ENCODE measurements at regions not wholly inside any gene's neighbourhood (a gene's known extent, or its start where the extent isn't known, plus 50 kb on each side); places are given as distances from the start of the nearest gene placed in this dataset.

DNA sequence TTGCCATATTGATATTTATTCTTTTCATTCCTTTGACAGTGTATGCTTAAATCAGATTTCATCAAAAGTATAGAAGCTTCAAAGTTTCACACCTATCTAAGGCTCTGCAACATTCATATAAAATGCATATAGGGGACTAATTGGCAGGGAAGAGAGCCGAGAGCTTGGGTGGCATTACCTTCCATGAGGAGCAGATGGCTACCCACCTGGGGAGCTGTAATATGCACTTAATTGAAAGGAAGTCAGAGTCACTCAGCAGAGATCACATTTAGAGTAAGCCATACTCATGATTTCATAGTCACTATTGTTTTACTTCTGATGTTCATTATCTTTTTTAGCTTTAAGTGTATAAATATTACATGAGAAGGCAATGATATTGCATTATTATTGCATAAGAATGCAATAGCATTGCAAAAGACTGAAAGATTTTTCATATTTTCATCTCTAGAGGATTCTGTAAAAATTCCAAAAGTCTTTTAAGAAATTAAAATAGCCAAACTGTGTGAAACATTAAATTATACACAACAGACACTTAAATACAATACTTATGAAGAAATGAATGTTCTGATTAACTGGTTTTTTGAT is 1305.2 kb downstream of the EPHA7 start:
- no peak for ATAC-seq
- H3K27ac ChIP-seq (ENCODE audit: control insufficient read depth, insufficient read depth): no peak overlapping the region
- ChIA-PET POLR2A (no interaction called here), RAD21 (ENCODE audit: unreplicated experiment) (interaction anchor here (0.7 to 1.7 kb wide), 2 partner anchors 8 to 11 kb away, joined by 3 read pairs; no protein-coding TSS in a partner anchor), CTCF (interaction anchor here (1.1 kb wide), 1 partner anchor 15 kb away, joined by 3 read pairs; no protein-coding TSS in a partner anchor), SMC1A (ENCODE audit: uncharacterized antibody, unreplicated experiment) (interaction anchor here (0.9 to 2.0 kb wide), 3 partner anchors 8 to 783 kb away, joined by 3 to 8 read pairs (median 7); no protein-coding TSS in a partner anchor)
- no peak overlapping the region for H2AFZ ChIP-seq (ENCODE audit: control insufficient read depth, low read depth, low read length)
- in situ Hi-C loops (cut with MboI) (no loop called here), intact Hi-C loops (cut with micrococcal nuclease; ENCODE audit: unreplicated experiment) (no loop called here)
- no TSS peak for BruUV-seq (replicated peaks)
- no peaks in the 10 kb centered on the region for H3K4me1 ChIP-seq (ENCODE audit: control insufficient read depth, insufficient read depth, low read length)
- no peak overlapping the region for H3K4me3 ChIP-seq
- H3K9me3 ChIP-seq (replicated peaks; ENCODE audit: control insufficient read depth, insufficient read depth, low read length): no peaks in the 10 kb centered on the region
- H3K27me3 ChIP-seq (replicated peaks in 1 of 2; ENCODE audit: control insufficient read depth in 2 of 2, insufficient read depth in 2 of 2, low read length in 1 of 2): no peaks in the 10 kb centered on the region
- no peak overlapping the region for H3K4me2 ChIP-seq (ENCODE audit: control insufficient read depth, insufficient read depth)
- 0% methylated on average over 1 of the region's 1 CpG for WGBS (ENCODE audit: insufficient coverage, insufficient replicate concordance, low lambda C conversion rate, missing lambda C conversion rate)
- no peaks in the 10 kb centered on the region for H3K36me3 ChIP-seq (ENCODE audit: control insufficient read depth in 2 of 2, insufficient read depth in 2 of 2, low read length in 1 of 2)
- H3K79me2 ChIP-seq (ENCODE audit: control insufficient read depth, insufficient read depth, low read length): no peaks in the 10 kb centered on the region
- DNase-seq (ENCODE audit: low read depth, low spot score): no peak
- H4K20me1 ChIP-seq (ENCODE audit: control insufficient read depth, insufficient read depth): no peaks in the 10 kb centered on the region
- no peak for FAIRE-seq
- no peak overlapping the region for H3K9ac ChIP-seq (ENCODE audit: control insufficient read depth, insufficient read depth, low read length)
- TF ChIP-seq ATF3 (IDR thresholded peaks at IDR 0.05; ENCODE audit: borderline replicate concordance, extremely low read depth, low read depth, low read length) (no peak), SIX5 (IDR thresholded peaks at IDR 0.05; ENCODE audit: low read depth, low read length, severe bottlenecking) (no peak), NR2C2 (IDR thresholded peaks at IDR 0.05; ENCODE audit: borderline replicate concordance, control insufficient read depth, insufficient read length, low read depth) (no peak), JUND (IDR thresholded peaks at IDR 0.05; ENCODE audit: low read depth, low read length) (no peak), ZNF274 (IDR thresholded peaks at IDR 0.05; ENCODE audit: insufficient read depth, insufficient read length) (no peak), MEF2A (IDR thresholded peaks at IDR 0.05; ENCODE audit: insufficient read depth, low read depth, low read length) (no peak), MEF2B (IDR thresholded peaks at IDR 0.05; ENCODE audit: partially characterized antibody, poor library complexity, severe bottlenecking) (no peak), FOXK2 (IDR thresholded peaks at IDR 0.05) (no peak), TCF3 (IDR thresholded peaks at IDR 0.05; ENCODE audit: borderline replicate concordance, insufficient read depth, low read depth, low read length) (no peak), KAT2A (conservative IDR thresholded peaks at IDR 0.05; ENCODE audit: control insufficient read depth, low read depth, low read length) (no peak)
- TF ChIP-seq, protein P1, sequence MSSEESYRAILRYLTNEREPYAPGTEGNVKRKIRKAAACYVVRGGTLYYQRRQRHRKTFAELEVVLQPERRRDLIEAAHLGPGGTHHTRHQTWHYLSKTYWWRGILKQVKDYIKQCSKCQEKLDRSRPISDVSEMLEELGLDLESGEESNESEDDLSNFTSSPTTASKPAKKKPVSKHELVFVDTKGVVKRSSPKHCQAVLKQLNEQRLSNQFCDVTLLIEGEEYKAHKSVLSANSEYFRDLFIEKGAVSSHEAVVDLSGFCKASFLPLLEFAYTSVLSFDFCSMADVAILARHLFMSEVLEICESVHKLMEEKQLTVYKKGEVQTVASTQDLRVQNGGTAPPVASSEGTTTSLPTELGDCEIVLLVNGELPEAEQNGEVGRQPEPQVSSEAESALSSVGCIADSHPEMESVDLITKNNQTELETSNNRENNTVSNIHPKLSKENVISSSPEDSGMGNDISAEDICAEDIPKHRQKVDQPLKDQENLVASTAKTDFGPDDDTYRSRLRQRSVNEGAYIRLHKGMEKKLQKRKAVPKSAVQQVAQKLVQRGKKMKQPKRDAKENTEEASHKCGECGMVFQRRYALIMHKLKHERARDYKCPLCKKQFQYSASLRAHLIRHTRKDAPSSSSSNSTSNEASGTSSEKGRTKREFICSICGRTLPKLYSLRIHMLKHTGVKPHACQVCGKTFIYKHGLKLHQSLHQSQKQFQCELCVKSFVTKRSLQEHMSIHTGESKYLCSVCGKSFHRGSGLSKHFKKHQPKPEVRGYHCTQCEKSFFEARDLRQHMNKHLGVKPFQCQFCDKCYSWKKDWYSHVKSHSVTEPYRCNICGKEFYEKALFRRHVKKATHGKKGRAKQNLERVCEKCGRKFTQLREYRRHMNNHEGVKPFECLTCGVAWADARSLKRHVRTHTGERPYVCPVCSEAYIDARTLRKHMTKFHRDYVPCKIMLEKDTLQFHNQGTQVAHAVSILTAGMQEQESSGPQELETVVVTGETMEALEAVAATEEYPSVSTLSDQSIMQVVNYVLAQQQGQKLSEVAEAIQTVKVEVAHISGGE (CRISPR knock-in tag; IDR thresholded peaks at IDR 0.05): no peak
- TF ChIP-seq, protein P2, sequence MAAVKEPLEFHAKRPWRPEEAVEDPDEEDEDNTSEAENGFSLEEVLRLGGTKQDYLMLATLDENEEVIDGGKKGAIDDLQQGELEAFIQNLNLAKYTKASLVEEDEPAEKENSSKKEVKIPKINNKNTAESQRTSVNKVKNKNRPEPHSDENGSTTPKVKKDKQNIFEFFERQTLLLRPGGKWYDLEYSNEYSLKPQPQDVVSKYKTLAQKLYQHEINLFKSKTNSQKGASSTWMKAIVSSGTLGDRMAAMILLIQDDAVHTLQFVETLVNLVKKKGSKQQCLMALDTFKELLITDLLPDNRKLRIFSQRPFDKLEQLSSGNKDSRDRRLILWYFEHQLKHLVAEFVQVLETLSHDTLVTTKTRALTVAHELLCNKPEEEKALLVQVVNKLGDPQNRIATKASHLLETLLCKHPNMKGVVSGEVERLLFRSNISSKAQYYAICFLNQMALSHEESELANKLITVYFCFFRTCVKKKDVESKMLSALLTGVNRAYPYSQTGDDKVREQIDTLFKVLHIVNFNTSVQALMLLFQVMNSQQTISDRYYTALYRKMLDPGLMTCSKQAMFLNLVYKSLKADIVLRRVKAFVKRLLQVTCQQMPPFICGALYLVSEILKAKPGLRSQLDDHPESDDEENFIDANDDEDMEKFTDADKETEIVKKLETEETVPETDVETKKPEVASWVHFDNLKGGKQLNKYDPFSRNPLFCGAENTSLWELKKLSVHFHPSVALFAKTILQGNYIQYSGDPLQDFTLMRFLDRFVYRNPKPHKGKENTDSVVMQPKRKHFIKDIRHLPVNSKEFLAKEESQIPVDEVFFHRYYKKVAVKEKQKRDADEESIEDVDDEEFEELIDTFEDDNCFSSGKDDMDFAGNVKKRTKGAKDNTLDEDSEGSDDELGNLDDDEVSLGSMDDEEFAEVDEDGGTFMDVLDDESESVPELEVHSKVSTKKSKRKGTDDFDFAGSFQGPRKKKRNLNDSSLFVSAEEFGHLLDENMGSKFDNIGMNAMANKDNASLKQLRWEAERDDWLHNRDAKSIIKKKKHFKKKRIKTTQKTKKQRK (IDR thresholded peaks at IDR 0.05; ENCODE audit: low read depth, low read length): no peak
- TF ChIP-seq, protein P3, sequence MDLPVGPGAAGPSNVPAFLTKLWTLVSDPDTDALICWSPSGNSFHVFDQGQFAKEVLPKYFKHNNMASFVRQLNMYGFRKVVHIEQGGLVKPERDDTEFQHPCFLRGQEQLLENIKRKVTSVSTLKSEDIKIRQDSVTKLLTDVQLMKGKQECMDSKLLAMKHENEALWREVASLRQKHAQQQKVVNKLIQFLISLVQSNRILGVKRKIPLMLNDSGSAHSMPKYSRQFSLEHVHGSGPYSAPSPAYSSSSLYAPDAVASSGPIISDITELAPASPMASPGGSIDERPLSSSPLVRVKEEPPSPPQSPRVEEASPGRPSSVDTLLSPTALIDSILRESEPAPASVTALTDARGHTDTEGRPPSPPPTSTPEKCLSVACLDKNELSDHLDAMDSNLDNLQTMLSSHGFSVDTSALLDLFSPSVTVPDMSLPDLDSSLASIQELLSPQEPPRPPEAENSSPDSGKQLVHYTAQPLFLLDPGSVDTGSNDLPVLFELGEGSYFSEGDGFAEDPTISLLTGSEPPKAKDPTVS (IDR thresholded peaks at IDR 0.05; ENCODE audit: low read depth, low read length): no peak

Measured in GM12878 (cell line).